MM.1S (cell line): ENCODE measurements at regions not wholly inside any gene's neighbourhood (a gene's known extent, or its start where the extent isn't known, plus 50 kb on each side); places are given as distances from the start of the nearest gene placed in this dataset.

Source experiments
- DNase-seq: peaks from one replicate; pipeline ENCODE4 v3.0.0-alpha.2; 2015
- H2AFZ ChIP-seq: fragments of 300-600 bp; sonication (generic); 2 replicates; pipeline ENCODE4 v1.6.0; 2016; ENCODE audit warnings: antibody characterized with exemption, low read length
- H3F3A ChIP-seq: fragments of 300-600 bp; sonication (generic); 2 replicates; pipeline ENCODE4 v1.6.1; 2016; ENCODE audit warnings: mild to moderate bottlenecking, antibody characterized with exemption, low read length, moderate library complexity, mixed read lengths; ENCODE audit not compliant: insufficient read depth
- H3K27ac ChIP-seq: fragments of 300-600 bp; sonication (generic); 2 replicates; pipeline ENCODE4 v1.5.1; 2016; ENCODE audit warnings: mild to moderate bottlenecking, low read length
- H3K27me3 ChIP-seq: fragments of 300-600 bp; sonication (generic); replicated peaks from 2 replicates; pipeline ENCODE4 v1.6.0; 2016; ENCODE audit warnings: low read length; ENCODE audit not compliant: insufficient read depth
- H3K36me3 ChIP-seq: fragments of 300-600 bp; sonication (generic); replicated peaks from 2 replicates; pipeline ENCODE4 v1.6.1; 2016; ENCODE audit warnings: mild to moderate bottlenecking, low read length, mixed read lengths; ENCODE audit not compliant: insufficient read depth
- H3K4me1 ChIP-seq: fragments of 300-600 bp; sonication (generic); 2 replicates; pipeline ENCODE4 v1.6.1; 2016; ENCODE audit warnings: low read length, mixed read lengths
- H3K4me2 ChIP-seq: fragments of 300-600 bp; sonication (generic); 2 replicates; pipeline ENCODE4 v1.6.0; 2016; ENCODE audit warnings: low read depth, low read length
- H3K4me3 ChIP-seq: fragments of 300-600 bp; sonication (generic); 2 replicates; pipeline ENCODE4 v1.5.1; 2016; ENCODE audit warnings: low read length, mixed read lengths
- H3K79me2 ChIP-seq: fragments of 300-600 bp; sonication (generic); 2 replicates; pipeline ENCODE4 v1.6.1; 2016; ENCODE audit warnings: mixed run types, low read length, mixed read lengths
- H3K9ac ChIP-seq: fragments of 300-600 bp; sonication (generic); 2 replicates; pipeline ENCODE4 v1.6.1; 2016; ENCODE audit warnings: low read length, mixed read lengths
- H3K9me2 ChIP-seq: fragments of 300-600 bp; sonication (generic); replicated peaks from 2 replicates; pipeline ENCODE4 v1.6.1; 2016; ENCODE audit warnings: mild to moderate bottlenecking, low read length, mixed read lengths; ENCODE audit not compliant: insufficient read depth
- H3K9me3 ChIP-seq: fragments of 300-600 bp; sonication (generic); replicated peaks from 2 replicates; pipeline ENCODE4 v1.6.1; 2016; ENCODE audit warnings: mild to moderate bottlenecking, low read length, mixed read lengths; ENCODE audit not compliant: insufficient read depth
- H4K20me1 ChIP-seq: fragments of 300-600 bp; sonication (generic); 2 replicates; pipeline ENCODE4 v1.6.1; 2016; ENCODE audit warnings: mild to moderate bottlenecking, low read length, moderate library complexity, mixed read lengths; ENCODE audit not compliant: insufficient read depth
- EZH2 ChIP-seq: fragments of 300-600 bp; sonication (generic); optimal IDR thresholded peaks from 2 replicates; pipeline ENCODE3; 2017; ENCODE audit warnings: low read depth, mild to moderate bottlenecking, antibody characterized with exemption, low read length, mixed read lengths
- EZH2phosphoT487 ChIP-seq: fragments of 300-600 bp; sonication (generic); IDR thresholded peaks from 2 replicates; pipeline ENCODE4 v1.6.1; 2018; ENCODE audit warnings: antibody characterized with exemption, low read length
- TF ChIP-seq, protein P1 (sequence below): fragments of 300-600 bp; sonication (generic); IDR thresholded peaks from 2 replicates; pipeline ENCODE4 v1.5.1; 2016; ENCODE audit warnings: antibody characterized with exemption, low read length, mixed read lengths

DNA sequence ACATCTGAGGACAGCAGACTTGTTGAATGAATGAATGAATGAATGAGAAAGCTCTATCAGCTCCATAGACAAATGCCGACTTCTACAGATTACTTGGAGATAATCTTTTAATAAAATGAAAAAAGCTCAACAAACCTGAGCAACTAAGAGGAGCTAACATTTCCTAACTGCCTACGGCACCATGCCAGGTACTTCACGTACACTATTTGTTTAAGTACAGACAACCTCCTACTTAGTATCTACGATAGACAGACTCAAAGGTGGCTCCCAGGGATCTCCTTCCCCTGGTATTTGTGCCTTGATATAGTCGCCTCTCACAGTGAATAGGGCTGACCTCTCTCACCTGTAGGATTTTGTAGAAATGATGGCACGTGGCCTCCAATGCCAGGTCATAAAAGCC lies 412.2 kb upstream of the FAT1 start:
- no peak overlapping the region for H3K9ac ChIP-seq
- no peaks in the 10 kb centered on the region for H3K4me1 ChIP-seq
- H3K9me3 ChIP-seq = no peaks in the 10 kb centered on the region
- H3K79me2 ChIP-seq = no peaks in the 10 kb centered on the region
- H2AFZ ChIP-seq = no peak overlapping the region
- no peaks in the 10 kb centered on the region for H3K9me2 ChIP-seq
- DNase-seq = no peak
- no peak overlapping the region for H3K4me2 ChIP-seq
- H3K27me3 ChIP-seq = no peaks in the 10 kb centered on the region
- no peak overlapping the region for H3K27ac ChIP-seq
- no peaks in the 10 kb centered on the region for H3K36me3 ChIP-seq
- TF ChIP-seq EZH2 = no peak
- no peak for TF ChIP-seq EZH2phosphoT487
- TF ChIP-seq, protein P1, sequence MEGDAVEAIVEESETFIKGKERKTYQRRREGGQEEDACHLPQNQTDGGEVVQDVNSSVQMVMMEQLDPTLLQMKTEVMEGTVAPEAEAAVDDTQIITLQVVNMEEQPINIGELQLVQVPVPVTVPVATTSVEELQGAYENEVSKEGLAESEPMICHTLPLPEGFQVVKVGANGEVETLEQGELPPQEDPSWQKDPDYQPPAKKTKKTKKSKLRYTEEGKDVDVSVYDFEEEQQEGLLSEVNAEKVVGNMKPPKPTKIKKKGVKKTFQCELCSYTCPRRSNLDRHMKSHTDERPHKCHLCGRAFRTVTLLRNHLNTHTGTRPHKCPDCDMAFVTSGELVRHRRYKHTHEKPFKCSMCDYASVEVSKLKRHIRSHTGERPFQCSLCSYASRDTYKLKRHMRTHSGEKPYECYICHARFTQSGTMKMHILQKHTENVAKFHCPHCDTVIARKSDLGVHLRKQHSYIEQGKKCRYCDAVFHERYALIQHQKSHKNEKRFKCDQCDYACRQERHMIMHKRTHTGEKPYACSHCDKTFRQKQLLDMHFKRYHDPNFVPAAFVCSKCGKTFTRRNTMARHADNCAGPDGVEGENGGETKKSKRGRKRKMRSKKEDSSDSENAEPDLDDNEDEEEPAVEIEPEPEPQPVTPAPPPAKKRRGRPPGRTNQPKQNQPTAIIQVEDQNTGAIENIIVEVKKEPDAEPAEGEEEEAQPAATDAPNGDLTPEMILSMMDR = no peak
- no peaks in the 10 kb centered on the region for H3F3A ChIP-seq
- no peak overlapping the region for H3K4me3 ChIP-seq
- no peaks in the 10 kb centered on the region for H4K20me1 ChIP-seq

DNA sequence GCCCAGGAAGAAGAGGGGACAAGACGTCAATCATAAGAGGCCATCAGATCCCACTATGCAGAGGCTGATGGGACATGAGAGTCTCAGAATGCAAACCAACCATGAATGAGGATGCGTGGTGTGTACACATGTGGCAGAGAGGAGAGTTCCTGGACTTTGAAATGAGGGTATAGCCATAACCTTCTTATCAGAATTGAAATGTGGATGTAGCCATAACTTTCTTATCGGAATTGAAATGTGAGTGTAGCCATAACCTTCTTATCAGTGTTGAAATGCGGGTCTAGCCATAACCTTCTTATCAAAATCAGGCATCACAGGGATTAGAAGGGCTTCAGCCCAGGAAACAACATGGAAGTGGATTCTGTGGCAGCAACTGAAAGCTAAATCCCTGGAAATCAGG lies 415.5 kb upstream of the FAT1 start:
- H3K36me3 ChIP-seq = no peaks in the 10 kb centered on the region
- TF ChIP-seq EZH2phosphoT487 (no peak), EZH2 (no peak)
- TF ChIP-seq, protein P1 = no peak
- no peak overlapping the region for H2AFZ ChIP-seq

DNA sequence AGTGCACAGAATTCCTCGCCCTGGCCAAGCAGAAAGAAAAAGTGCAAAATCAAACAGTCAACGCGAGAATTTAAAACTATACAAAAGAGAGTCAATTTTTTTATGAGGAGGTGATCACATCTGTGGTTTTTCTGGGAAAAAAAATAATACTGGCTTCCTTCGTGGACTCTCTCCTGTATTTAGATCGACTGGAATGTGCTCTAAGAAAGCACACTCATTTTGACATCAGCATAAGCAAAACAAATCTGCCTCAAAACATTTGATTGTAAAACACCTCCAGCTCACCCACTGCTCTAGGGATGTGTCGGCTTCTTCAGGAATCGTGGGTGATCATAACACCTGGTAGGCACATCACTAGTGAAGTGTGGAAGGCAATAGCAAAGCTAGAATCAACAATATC lies 417.4 kb upstream of the FAT1 start:
- Histone ChIP-seq H3K4me3 (no peak overlapping the region), H3K4me1 (no peaks in the 10 kb centered on the region), H3K27ac (no peak overlapping the region), H3K4me2 (no peak overlapping the region), H3K9ac (no peak overlapping the region), H3K9me2 (no peaks in the 10 kb centered on the region), H2AFZ (no peak overlapping the region), H4K20me1 (no peaks in the 10 kb centered on the region), H3K9me3 (no peaks in the 10 kb centered on the region), H3K27me3 (no peaks in the 10 kb centered on the region), H3K79me2 (no peaks in the 10 kb centered on the region), H3K36me3 (no peaks in the 10 kb centered on the region), H3F3A (no peaks in the 10 kb centered on the region)
- DNase-seq = no peak
- TF ChIP-seq EZH2 (no peak), EZH2phosphoT487 (no peak)
- TF ChIP-seq, protein P1 = no peak

More for the DNA sequence above, 415.5 kb upstream of the FAT1 start:
- H3K4me2 ChIP-seq = no peak overlapping the region
- H3K9me3 ChIP-seq = no peaks in the 10 kb centered on the region
- H4K20me1 ChIP-seq = no peaks in the 10 kb centered on the region
- H3K27me3 ChIP-seq = no peaks in the 10 kb centered on the region
- H3K4me3 ChIP-seq = no peak overlapping the region
- H3K27ac ChIP-seq = no peak overlapping the region
- no peak for DNase-seq
- no peaks in the 10 kb centered on the region for H3K79me2 ChIP-seq
- no peaks in the 10 kb centered on the region for H3F3A ChIP-seq
- no peaks in the 10 kb centered on the region for H3K9me2 ChIP-seq
- H3K4me1 ChIP-seq = no peaks in the 10 kb centered on the region
- H3K9ac ChIP-seq = no peak overlapping the region
